ENCODE measurements at regions not wholly inside any gene's neighbourhood (a gene's known extent, or its start where the extent isn't known, plus 50 kb on each side); places are given as distances from the start of the nearest gene placed in this dataset.

- H3K79me2 ChIP-seq (ENCODE audit: low read depth): no peaks in the 10 kb centered on the region
- Mint-ChIP-seq H3K27ac (no peak overlapping the region), H3K36me3 (no peaks in the 10 kb centered on the region), H3K4me1 (no peaks in the 10 kb centered on the region), H3K9me3 (no peaks in the 10 kb centered on the region), H3K4me3 (no peak overlapping the region), H3K27me3 (ENCODE audit: insufficient read depth, low read depth) (no peaks in the 10 kb centered on the region)
- H3K27ac ChIP-seq: no peak overlapping the region
- H3K4me3 ChIP-seq: no peak overlapping the region
- TF ChIP-seq CTCF (IDR thresholded peaks at IDR 0.05) (no peak), EZH2 (IDR thresholded peaks at IDR 0.05) (no peak), EZH2phosphoT487 (IDR thresholded peaks at IDR 0.05) (no peak)
- no peaks in the 10 kb centered on the region for H4K20me1 ChIP-seq (ENCODE audit: low read depth)
- H3F3A ChIP-seq (ENCODE audit: low read depth): no peaks in the 10 kb centered on the region
- H3K36me3 ChIP-seq: no peaks in the 10 kb centered on the region
- no peak overlapping the region for H2AFZ ChIP-seq (replicated peaks)
- no peaks in the 10 kb centered on the region for H3K9me3 ChIP-seq (ENCODE audit: low read depth)
- H3K4me1 ChIP-seq: peaks cover 4% of the 10 kb centered on the region
- no peak for DNase-seq (ENCODE audit: low spot score)
- no peak overlapping the region for H3K9ac ChIP-seq
- H3K27me3 ChIP-seq: no peaks in the 10 kb centered on the region
- no peak overlapping the region for H3K4me2 ChIP-seq
Measured at GRCh38 chr12:75834591-75834990, 197.0 kb downstream of the PHLDA1 start.

GRCh38 chr12:75833268-75833667 lies 198.3 kb downstream of the PHLDA1 start:
- Mint-ChIP-seq H3K27me3 (ENCODE audit: insufficient read depth, low read depth) (no peaks in the 10 kb centered on the region), H3K36me3 (no peaks in the 10 kb centered on the region), H3K4me1 (no peaks in the 10 kb centered on the region), H3K4me3 (no peak overlapping the region), H3K9me3 (no peaks in the 10 kb centered on the region), H3K27ac (no peak overlapping the region)
- no peaks in the 10 kb centered on the region for H3K27me3 ChIP-seq
- no peak for DNase-seq (ENCODE audit: low spot score)
- no peaks in the 10 kb centered on the region for H3K36me3 ChIP-seq
- H3K79me2 ChIP-seq (ENCODE audit: low read depth): no peaks in the 10 kb centered on the region
- H3K9me3 ChIP-seq (ENCODE audit: low read depth): no peaks in the 10 kb centered on the region
- H3K4me2 ChIP-seq: no peak overlapping the region
- H3K27ac ChIP-seq: no peak overlapping the region
- no peaks in the 10 kb centered on the region for H4K20me1 ChIP-seq (ENCODE audit: low read depth)
- no peaks in the 10 kb centered on the region for H3F3A ChIP-seq (ENCODE audit: low read depth)
- TF ChIP-seq EZH2phosphoT487 (IDR thresholded peaks at IDR 0.05) (no peak), EZH2 (IDR thresholded peaks at IDR 0.05) (no peak), CTCF (IDR thresholded peaks at IDR 0.05) (no peak)
- H3K4me3 ChIP-seq: no peak overlapping the region
- H3K9ac ChIP-seq: no peak overlapping the region
- peaks cover 4% of the 10 kb centered on the region for H3K4me1 ChIP-seq
- H2AFZ ChIP-seq (replicated peaks): no peak overlapping the region

GRCh38 chr12:75831402-75831801 lies 200.2 kb downstream of the PHLDA1 start:
- no peaks in the 10 kb centered on the region for H4K20me1 ChIP-seq (ENCODE audit: low read depth)
- H3F3A ChIP-seq (ENCODE audit: low read depth): no peaks in the 10 kb centered on the region
- no peaks in the 10 kb centered on the region for H3K4me1 ChIP-seq
- H2AFZ ChIP-seq (replicated peaks): no peak overlapping the region
- no peaks in the 10 kb centered on the region for H3K9me3 ChIP-seq (ENCODE audit: low read depth)
- TF ChIP-seq EZH2 (IDR thresholded peaks at IDR 0.05): no peak
- TF ChIP-seq EZH2phosphoT487 (IDR thresholded peaks at IDR 0.05): no peak
- TF ChIP-seq CTCF (IDR thresholded peaks at IDR 0.05): no peak
- DNase-seq (ENCODE audit: low spot score): no peak
- no peaks in the 10 kb centered on the region for H3K36me3 ChIP-seq
- Mint-ChIP-seq H3K9me3 (no peaks in the 10 kb centered on the region), H3K27me3 (ENCODE audit: insufficient read depth, low read depth) (no peaks in the 10 kb centered on the region), H3K4me1 (no peaks in the 10 kb centered on the region), H3K4me3 (no peak overlapping the region), H3K27ac (no peak overlapping the region), H3K36me3 (no peaks in the 10 kb centered on the region)
- no peak overlapping the region for H3K27ac ChIP-seq
- no peak overlapping the region for H3K4me2 ChIP-seq
- no peak overlapping the region for H3K9ac ChIP-seq
- no peak overlapping the region for H3K4me3 ChIP-seq
- no peaks in the 10 kb centered on the region for H3K79me2 ChIP-seq (ENCODE audit: low read depth)
- H3K27me3 ChIP-seq: no peaks in the 10 kb centered on the region

- Histone ChIP-seq H3K9me3 (ENCODE audit: low read depth) (no peaks in the 10 kb centered on the region), H3K9ac (no peak overlapping the region), H3K4me2 (no peak overlapping the region), H3K27ac (no peak overlapping the region), H4K20me1 (ENCODE audit: low read depth) (no peaks in the 10 kb centered on the region), H2AFZ (replicated peaks) (no peak overlapping the region), H3K79me2 (ENCODE audit: low read depth) (no peaks in the 10 kb centered on the region), H3K27me3 (no peaks in the 10 kb centered on the region), H3K4me1 (no peaks in the 10 kb centered on the region), H3K4me3 (no peak overlapping the region), H3K36me3 (no peaks in the 10 kb centered on the region), H3F3A (ENCODE audit: low read depth) (no peaks in the 10 kb centered on the region)
- no peak for DNase-seq (ENCODE audit: low spot score)
- no peak for TF ChIP-seq EZH2phosphoT487 (IDR thresholded peaks at IDR 0.05)
- TF ChIP-seq CTCF (IDR thresholded peaks at IDR 0.05): no peak
- no peak for TF ChIP-seq EZH2 (IDR thresholded peaks at IDR 0.05)
- Mint-ChIP-seq H3K4me1 (peaks cover 6% of the 10 kb centered on the region), H3K9me3 (no peaks in the 10 kb centered on the region), H3K27me3 (ENCODE audit: insufficient read depth, low read depth) (no peaks in the 10 kb centered on the region), H3K4me3 (no peak overlapping the region), H3K36me3 (no peaks in the 10 kb centered on the region), H3K27ac (no peak overlapping the region)
Measured at GRCh38 chr12:75827061-75827460, 204.5 kb downstream of the PHLDA1 start.
